HEK293 (cell line): ENCODE measurements at regions not wholly inside any gene's neighbourhood (a gene's known extent, or its start where the extent isn't known, plus 50 kb on each side); places are given as distances from the start of the nearest gene placed in this dataset.
A peak's percentile ranks its signal among the peaks of the same experiment; 100 is the strongest.

Source experiments
- CTCF ChIA-PET: fragments of 350-600 bp; formaldehyde crosslinking; extraction: SDS; loops from one replicate; lab custom pipeline; 2021; ENCODE audit warnings: antibody characterized with exemption; lab: Yijun Ruan, JAX
- POLR2A ChIA-PET: fragments of 300-600 bp; formaldehyde crosslinking; extraction: SDS; loops from one replicate; lab custom pipeline; 2020; ENCODE audit warnings: antibody characterized with exemption, inconsistent platforms; lab: Yijun Ruan, JAX
- H3K27ac ChIP-seq: fragments of 200-500 bp; sonication (Bioruptor generic); 2 replicates; pipeline ENCODE4 v1.5.1; 2014; ENCODE audit warnings: low read depth, low read length, control low read depth, inconsistent platforms; ENCODE audit errors: extremely low read depth
- H3K36me3 ChIP-seq, 2 experiments: fragments of 200-500 bp in 1 of 2; sonication (Bioruptor generic) in 1 of 2; 1 replicate in 1 of 2; 2 replicates in 1 of 2; pipeline ENCODE4 v1.5.1; 2014 to 2017; ENCODE audit warnings: inconsistent platforms in 2 of 2, low read length in 2 of 2; ENCODE audit not compliant: control insufficient read depth in 2 of 2, insufficient read depth in 1 of 2
- H3K4me1 ChIP-seq: fragments of 200-500 bp; sonication (Bioruptor generic); 2 replicates; pipeline ENCODE4 v1.5.1; 2014; ENCODE audit warnings: mild to moderate bottlenecking, low read length, inconsistent platforms; ENCODE audit not compliant: control insufficient read depth, insufficient read depth
- H3K4me3 ChIP-seq: 2 replicates; pipeline ENCODE4 v1.5.1; 2011; ENCODE audit warnings: low read depth, mild to moderate bottlenecking, control low read depth, low read length, moderate library complexity
- H3K9me3 ChIP-seq: fragments of 200-500 bp; sonication (Bioruptor generic); 2 replicates; pipeline ENCODE4 v1.5.1; 2014; ENCODE audit warnings: low read depth, low read length, inconsistent platforms; ENCODE audit not compliant: control insufficient read depth, insufficient read depth
- FEZF1 ChIP-seq: fragments of 450-650 bp; formaldehyde crosslinking; IDR thresholded peaks from 2 replicates; pipeline ENCODE4 v1.5.1; 2016; ENCODE audit warnings: missing biosample characterization, missing genetic modification characterization
- GLI4 ChIP-seq: fragments of 450-650 bp; formaldehyde crosslinking; IDR thresholded peaks from 2 replicates; pipeline ENCODE4 v1.5.1; 2016; ENCODE audit warnings: missing biosample characterization, missing genetic modification characterization
- GLIS2 ChIP-seq: fragments of 450-650 bp; formaldehyde crosslinking; IDR thresholded peaks from 2 replicates; pipeline ENCODE4 v1.5.1; 2016; ENCODE audit warnings: missing biosample characterization, missing genetic modification characterization
- KLF7 ChIP-seq: fragments of 450-650 bp; formaldehyde crosslinking; IDR thresholded peaks from 2 replicates; pipeline ENCODE4 v1.5.1; 2016; ENCODE audit warnings: missing biosample characterization, missing genetic modification characterization, borderline replicate concordance
- REPIN1 ChIP-seq: fragments of 450-650 bp; formaldehyde crosslinking; IDR thresholded peaks from 2 replicates; pipeline ENCODE4 v1.5.1; 2017; ENCODE audit warnings: missing biosample characterization, missing genetic modification characterization, low read depth
- SP3 ChIP-seq: fragments of 450-650 bp; formaldehyde crosslinking; IDR thresholded peaks from 2 replicates; pipeline ENCODE4 v1.5.1; 2016; ENCODE audit warnings: missing biosample characterization, missing genetic modification characterization
- ZBTB7A ChIP-seq: fragments of 450-650 bp; formaldehyde crosslinking; IDR thresholded peaks from 2 replicates; pipeline ENCODE4 v1.5.1; 2016; ENCODE audit warnings: low read depth, missing biosample characterization, missing genetic modification characterization
- ZBTB8A ChIP-seq: fragments of 450-650 bp; formaldehyde crosslinking; IDR thresholded peaks from 2 replicates; pipeline ENCODE4 v1.5.1; 2016; ENCODE audit warnings: missing biosample characterization, missing genetic modification characterization
- ZFP37 ChIP-seq: fragments of 450-650 bp; formaldehyde crosslinking; IDR thresholded peaks from 2 replicates; pipeline ENCODE4 v1.5.1; 2016; ENCODE audit warnings: missing biosample characterization, missing genetic modification characterization
- ZIC2 ChIP-seq: fragments of 450-650 bp; formaldehyde crosslinking; IDR thresholded peaks from 2 replicates; pipeline ENCODE4 v1.5.1; 2016; ENCODE audit warnings: missing biosample characterization, missing genetic modification characterization
- ZNF10 ChIP-seq: fragments of 450-650 bp; formaldehyde crosslinking; IDR thresholded peaks from 2 replicates; pipeline ENCODE4 v1.5.1; 2017; ENCODE audit warnings: missing biosample characterization, missing genetic modification characterization
- ZNF132 ChIP-seq: fragments of 450-650 bp; formaldehyde crosslinking; IDR thresholded peaks from 2 replicates; pipeline ENCODE4 v1.5.1; 2017; ENCODE audit warnings: missing biosample characterization, missing genetic modification characterization, borderline replicate concordance
- ZNF175 ChIP-seq: fragments of 450-650 bp; formaldehyde crosslinking; IDR thresholded peaks from 2 replicates; pipeline ENCODE4 v1.5.1; 2016; ENCODE audit warnings: missing biosample characterization, missing genetic modification characterization
- ZNF2 ChIP-seq: fragments of 450-650 bp; formaldehyde crosslinking; IDR thresholded peaks from 2 replicates; pipeline ENCODE4 v1.5.1; 2016; ENCODE audit warnings: missing biosample characterization, missing genetic modification characterization
- ZNF239 ChIP-seq: fragments of 450-650 bp; formaldehyde crosslinking; IDR thresholded peaks from 2 replicates; pipeline ENCODE4 v1.5.1; 2016; ENCODE audit warnings: missing biosample characterization, missing genetic modification characterization
- ZNF341 ChIP-seq: fragments of 450-650 bp; formaldehyde crosslinking; IDR thresholded peaks from 2 replicates; pipeline ENCODE4; 2016; ENCODE audit warnings: low read depth, missing biosample characterization, missing genetic modification characterization
- ZNF366 ChIP-seq: fragments of 450-650 bp; formaldehyde crosslinking; conservative IDR thresholded peaks from 2 replicates; pipeline ENCODE4 v1.5.1; 2016; ENCODE audit warnings: missing biosample characterization, missing genetic modification characterization
- ZNF423 ChIP-seq: fragments of 450-650 bp; formaldehyde crosslinking; IDR thresholded peaks from 2 replicates; pipeline ENCODE4 v1.5.1; 2016; ENCODE audit warnings: missing biosample characterization, missing genetic modification characterization
- ZNF561 ChIP-seq: fragments of 450-650 bp; IDR thresholded peaks from 2 replicates; pipeline ENCODE4 v1.5.1; 2018; ENCODE audit warnings: missing biosample characterization, missing genetic modification characterization, borderline replicate concordance
- ZNF585B ChIP-seq: fragments of 450-650 bp; formaldehyde crosslinking; IDR thresholded peaks from 2 replicates; pipeline ENCODE4 v1.5.1; 2016; ENCODE audit warnings: missing biosample characterization, missing genetic modification characterization
- ZNF596 ChIP-seq: fragments of 450-650 bp; IDR thresholded peaks from 2 replicates; pipeline ENCODE4 v1.5.0; 2018; ENCODE audit warnings: missing biosample characterization, mild to moderate bottlenecking, missing genetic modification characterization, moderate library complexity
- ZNF768 ChIP-seq: fragments of 450-650 bp; formaldehyde crosslinking; IDR thresholded peaks from 2 replicates; pipeline ENCODE4 v1.5.1; 2018; ENCODE audit warnings: missing biosample characterization, mild to moderate bottlenecking, missing genetic modification characterization
- ZNF791 ChIP-seq: fragments of 450-650 bp; formaldehyde crosslinking; IDR thresholded peaks from 2 replicates; pipeline ENCODE4 v1.5.1; 2016; ENCODE audit warnings: missing biosample characterization, missing genetic modification characterization
- ZNF843 ChIP-seq: fragments of 450-650 bp; formaldehyde crosslinking; IDR thresholded peaks from 2 replicates; pipeline ENCODE4 v1.5.1; 2016; ENCODE audit warnings: missing biosample characterization, missing genetic modification characterization
- ZSCAN16 ChIP-seq: fragments of 450-650 bp; formaldehyde crosslinking; IDR thresholded peaks from 2 replicates; pipeline ENCODE4 v1.5.1; 2016; ENCODE audit warnings: missing biosample characterization, missing genetic modification characterization
- ZSCAN23 ChIP-seq: fragments of 450-650 bp; formaldehyde crosslinking; IDR thresholded peaks from 2 replicates; pipeline ENCODE4 v1.5.1; 2016; ENCODE audit warnings: missing biosample characterization, missing genetic modification characterization
- ZSCAN30 ChIP-seq: fragments of 450-650 bp; IDR thresholded peaks from 2 replicates; pipeline ENCODE4 v1.5.1; 2018; ENCODE audit warnings: missing biosample characterization, mild to moderate bottlenecking, missing genetic modification characterization, moderate library complexity
- TF ChIP-seq, protein P1 (sequence below): sonication (generic); formaldehyde crosslinking; IDR thresholded peaks from 2 replicates; pipeline ENCODE4 v1.8.1; 2022; ENCODE audit warnings: mild to moderate bottlenecking, moderate library complexity, missing genetic modification reagents
- TF ChIP-seq, protein P2 (sequence below): fragments of 450-650 bp; formaldehyde crosslinking; IDR thresholded peaks from 2 replicates; pipeline ENCODE4 v1.5.1; 2016; ENCODE audit warnings: missing biosample characterization, missing genetic modification characterization
- TF ChIP-seq, protein P3 (sequence below): fragments of 450-650 bp; formaldehyde crosslinking; IDR thresholded peaks from 2 replicates; pipeline ENCODE4 v1.5.1; 2017; ENCODE audit warnings: missing biosample characterization, missing genetic modification characterization

DNA sequence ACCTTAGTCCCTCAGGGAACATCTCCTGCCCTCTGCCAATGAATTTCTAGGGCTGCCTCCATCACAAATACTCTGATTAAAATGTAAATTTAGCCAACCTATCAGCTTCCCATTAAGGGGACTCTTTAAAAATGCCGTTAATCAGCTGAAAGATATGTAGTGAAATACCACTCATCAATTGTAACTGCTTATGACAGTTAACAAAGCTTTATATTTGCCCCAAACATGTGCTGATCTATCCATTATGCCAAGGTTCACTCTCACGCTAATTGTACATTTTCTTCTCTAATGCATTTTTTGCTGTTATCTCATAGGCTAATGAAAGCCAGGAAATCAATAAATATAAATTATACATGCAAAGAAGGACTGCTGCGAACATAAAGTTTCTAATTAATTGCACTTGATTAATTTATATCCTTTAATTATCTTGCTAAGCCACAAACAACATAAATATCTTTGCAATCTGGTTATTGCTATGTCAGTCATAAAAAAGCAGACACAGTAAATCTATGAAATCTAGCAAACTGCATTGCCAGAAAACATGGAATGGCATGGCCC lies 601.4 kb upstream of the SALL1 start:
- TF ChIP-seq ZNF132 (tag by site-specific recombination) (no peak), ZSCAN30 (tag by site-specific recombination) (no peak), ZNF791 (tag by site-specific recombination) (no peak), ZNF239 (tag by site-specific recombination) (no peak)
- TF ChIP-seq, protein P1, sequence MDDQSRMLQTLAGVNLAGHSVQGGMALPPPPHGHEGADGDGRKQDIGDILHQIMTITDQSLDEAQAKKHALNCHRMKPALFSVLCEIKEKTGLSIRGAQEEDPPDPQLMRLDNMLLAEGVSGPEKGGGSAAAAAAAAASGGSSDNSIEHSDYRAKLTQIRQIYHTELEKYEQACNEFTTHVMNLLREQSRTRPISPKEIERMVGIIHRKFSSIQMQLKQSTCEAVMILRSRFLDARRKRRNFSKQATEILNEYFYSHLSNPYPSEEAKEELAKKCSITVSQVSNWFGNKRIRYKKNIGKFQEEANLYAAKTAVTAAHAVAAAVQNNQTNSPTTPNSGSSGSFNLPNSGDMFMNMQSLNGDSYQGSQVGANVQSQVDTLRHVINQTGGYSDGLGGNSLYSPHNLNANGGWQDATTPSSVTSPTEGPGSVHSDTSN (CRISPR knock-in tag), result no peak
- ChIA-PET CTCF (interaction anchor here (0.7 to 0.9 kb wide), 2 partner anchors 66 to 228 kb away, joined by 3 read pairs; no protein-coding TSS in a partner anchor), POLR2A (no interaction called here)
- no peak overlapping the region for H3K27ac ChIP-seq
- no peaks in the 10 kb centered on the region for H3K36me3 ChIP-seq
- no peaks in the 10 kb centered on the region for H3K9me3 ChIP-seq
- no peak overlapping the region for H3K4me3 ChIP-seq
- no peaks in the 10 kb centered on the region for H3K4me1 ChIP-seq

DNA sequence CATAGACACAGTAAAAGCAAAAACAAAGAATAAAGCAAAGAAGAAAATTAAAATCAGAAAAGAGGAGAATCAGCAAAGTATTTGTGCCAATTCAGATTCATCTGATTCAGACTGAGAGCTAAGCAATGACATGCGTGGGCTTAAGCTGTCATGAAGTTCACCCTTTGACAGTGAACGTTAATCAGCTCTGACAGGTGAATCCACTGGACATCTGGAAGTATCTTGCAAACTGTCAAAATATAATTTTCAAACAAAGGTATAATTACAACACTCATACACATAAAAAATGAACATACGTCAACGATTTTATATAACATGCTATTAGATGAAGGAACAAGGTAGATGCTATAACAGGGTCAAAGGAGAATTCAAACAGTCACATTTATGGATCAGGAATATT lies 596.3 kb upstream of the SALL1 start:
- TF ChIP-seq ZSCAN23 (tag by site-specific recombination), result no peak
- Histone ChIP-seq H3K4me3 (no peak overlapping the region), H3K36me3 (no peaks in the 10 kb centered on the region), H3K9me3 (no peaks in the 10 kb centered on the region), H3K27ac (no peak overlapping the region), H3K4me1 (no peaks in the 10 kb centered on the region)
- ChIA-PET CTCF (interaction anchor here (0.6 to 1.4 kb wide), 3 partner anchors 10 to 18 kb away, joined by 3 to 5 read pairs (median 3); no protein-coding TSS in a partner anchor), POLR2A (no interaction called here)

DNA sequence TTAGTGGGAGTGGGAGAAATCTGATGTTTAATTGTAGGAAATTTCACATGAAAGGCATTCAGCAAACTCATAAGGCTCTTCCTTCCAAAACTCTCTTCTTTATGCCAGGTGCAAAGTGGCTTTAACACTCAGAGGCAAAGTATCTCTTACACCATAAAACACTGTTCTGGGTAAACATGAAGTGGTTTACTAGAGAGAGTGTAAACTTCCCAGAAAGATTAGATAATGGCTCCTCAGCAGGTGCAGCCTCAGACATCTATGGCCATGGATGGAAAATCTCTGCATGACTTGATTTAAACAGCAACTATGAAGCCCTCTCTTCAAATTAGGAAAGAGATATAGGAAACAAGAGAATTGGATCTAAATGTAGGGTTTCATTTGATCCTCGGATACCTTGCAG lies 583.1 kb upstream of the SALL1 start:
- CTCF ChIA-PET, result no interaction called here
- POLR2A ChIA-PET, result no interaction called here
- no peak overlapping the region for H3K27ac ChIP-seq
- TF ChIP-seq ZNF843 (tag by site-specific recombination) (peak; percentile 69), GLIS2 (no peak), ZNF768 (tag by site-specific recombination) (no peak), ZSCAN16 (no peak), ZNF175 (no peak), KLF7 (tag by site-specific recombination) (no peak), SP3 (no peak), ZNF2 (no peak), REPIN1 (tag by site-specific recombination) (no peak), ZNF561 (tag by site-specific recombination) (no peak), ZIC2 (tag by site-specific recombination) (peak; percentile 44), ZNF341 (tag by site-specific recombination) (no peak), ZNF596 (tag by site-specific recombination) (peak; percentile 67; the same call in 1 of the 2 replicates), ZNF585B (tag by site-specific recombination) (no peak), GLI4 (tag by site-specific recombination) (no peak), ZNF366 (tag by site-specific recombination) (no peak), ZFP37 (tag by site-specific recombination) (no peak), ZNF10 (tag by site-specific recombination) (peak; percentile 87), ZBTB8A (tag by site-specific recombination) (no peak), ZNF239 (tag by site-specific recombination) (no peak), ZNF423 (no peak), ZBTB7A (tag by site-specific recombination) (no peak), FEZF1 (tag by site-specific recombination) (peak; percentile 69)
- TF ChIP-seq, protein P2, sequence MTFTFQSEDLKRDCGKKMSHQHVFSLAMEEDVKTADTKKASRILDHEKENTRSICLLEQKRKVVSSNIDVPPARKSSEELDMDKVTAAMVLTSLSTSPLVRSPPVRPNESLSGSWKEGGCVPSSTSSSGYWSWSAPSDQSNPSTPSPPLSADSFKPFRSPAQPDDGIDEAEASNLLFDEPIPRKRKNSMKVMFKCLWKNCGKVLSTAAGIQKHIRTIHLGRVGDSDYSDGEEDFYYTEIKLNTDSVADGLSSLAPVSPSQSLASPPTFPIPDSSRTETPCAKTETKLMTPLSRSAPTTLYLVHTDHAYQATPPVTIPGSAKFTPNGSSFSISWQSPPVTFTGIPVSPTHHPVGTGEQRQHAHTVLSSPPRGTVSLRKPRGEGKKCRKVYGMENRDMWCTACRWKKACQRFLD, result no peak
- TF ChIP-seq, protein P3, sequence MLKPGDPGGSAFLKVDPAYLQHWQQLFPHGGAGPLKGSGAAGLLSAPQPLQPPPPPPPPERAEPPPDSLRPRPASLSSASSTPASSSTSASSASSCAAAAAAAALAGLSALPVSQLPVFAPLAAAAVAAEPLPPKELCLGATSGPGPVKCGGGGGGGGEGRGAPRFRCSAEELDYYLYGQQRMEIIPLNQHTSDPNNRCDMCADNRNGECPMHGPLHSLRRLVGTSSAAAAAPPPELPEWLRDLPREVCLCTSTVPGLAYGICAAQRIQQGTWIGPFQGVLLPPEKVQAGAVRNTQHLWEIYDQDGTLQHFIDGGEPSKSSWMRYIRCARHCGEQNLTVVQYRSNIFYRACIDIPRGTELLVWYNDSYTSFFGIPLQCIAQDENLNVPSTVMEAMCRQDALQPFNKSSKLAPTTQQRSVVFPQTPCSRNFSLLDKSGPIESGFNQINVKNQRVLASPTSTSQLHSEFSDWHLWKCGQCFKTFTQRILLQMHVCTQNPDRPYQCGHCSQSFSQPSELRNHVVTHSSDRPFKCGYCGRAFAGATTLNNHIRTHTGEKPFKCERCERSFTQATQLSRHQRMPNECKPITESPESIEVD, result peak; percentile 61

More for the DNA sequence above, 583.1 kb upstream of the SALL1 start:
- Histone ChIP-seq H3K4me1 (peaks cover 2% of the 10 kb centered on the region; the same call in 1 of the 2 replicates), H3K36me3 (no peaks in the 10 kb centered on the region), H3K9me3 (no peaks in the 10 kb centered on the region), H3K4me3 (no peak overlapping the region)
